ENCODE measurements at regions not wholly inside any gene's neighbourhood (a gene's known extent, or its start where the extent isn't known, plus 50 kb on each side); places are given as distances from the start of the nearest gene placed in this dataset.
"Not testable (repeated sequence)": the region's sequence is repeated elsewhere in the genome, so short reads cannot be mapped to it uniquely, and the experiment has no call there.

- Histone ChIP-seq H3K4me1 (no peaks in the 10 kb centered on the region), H3K27me3 (ENCODE audit: low read depth) (peaks cover 54% of the 10 kb centered on the region), H3K27ac (replicated peaks) (no peak overlapping the region), H3K36me3 (no peaks in the 10 kb centered on the region), H3K4me3 (no peak overlapping the region), H3K9me3 (replicated peaks) (no peaks in the 10 kb centered on the region)
- no peak for DNase-seq
- intact Hi-C loops (cut with micrococcal nuclease) = no loop called here
- TF ChIP-seq CTCF (IDR thresholded peaks at IDR 0.05; ENCODE audit: borderline replicate concordance) = no peak
Measured at GRCh38 chr11:134843020-134843419, 431.0 kb upstream of the B3GAT1 start.

- no peak for TF ChIP-seq CTCF (IDR thresholded peaks at IDR 0.05; ENCODE audit: borderline replicate concordance)
- Histone ChIP-seq H3K4me3 (no peak overlapping the region), H3K27me3 (ENCODE audit: low read depth) (peaks cover 60% of the 10 kb centered on the region), H3K36me3 (no peaks in the 10 kb centered on the region), H3K4me1 (no peaks in the 10 kb centered on the region), H3K9me3 (replicated peaks) (no peaks in the 10 kb centered on the region), H3K27ac (replicated peaks) (no peak overlapping the region)
- DNase-seq = no peak
- intact Hi-C loops (cut with micrococcal nuclease) = no loop called here
Measured at GRCh38 chr11:134841972-134842371, 429.9 kb upstream of the B3GAT1 start.

GRCh38 chr11:134841411-134841810 lies 429.4 kb upstream of the B3GAT1 start:
- TF ChIP-seq CTCF (IDR thresholded peaks at IDR 0.05; ENCODE audit: borderline replicate concordance) = no peak
- no peaks in the 10 kb centered on the region for H3K4me1 ChIP-seq
- no peak overlapping the region for H3K27ac ChIP-seq (replicated peaks)
- peaks cover 60% of the 10 kb centered on the region for H3K27me3 ChIP-seq (ENCODE audit: low read depth)
- DNase-seq = no peak
- no peak overlapping the region for H3K4me3 ChIP-seq
- H3K9me3 ChIP-seq (replicated peaks) = no peaks in the 10 kb centered on the region
- intact Hi-C loops (cut with micrococcal nuclease) = no loop called here
- H3K36me3 ChIP-seq = no peaks in the 10 kb centered on the region

- Histone ChIP-seq H3K9me3 (replicated peaks) (no peaks in the 10 kb centered on the region), H3K4me1 (no peaks in the 10 kb centered on the region), H3K36me3 (no peaks in the 10 kb centered on the region), H3K27ac (replicated peaks) (no peak overlapping the region), H3K4me3 (no peak overlapping the region), H3K27me3 (ENCODE audit: low read depth) (peaks cover 61% of the 10 kb centered on the region)
- no peak for DNase-seq
- intact Hi-C loops (cut with micrococcal nuclease) = no loop called here
- no peak for TF ChIP-seq CTCF (IDR thresholded peaks at IDR 0.05; ENCODE audit: borderline replicate concordance)
Measured at GRCh38 chr11:134840945-134841344, 428.9 kb upstream of the B3GAT1 start.

GRCh38 chr11:134840165-134840564 lies 428.1 kb upstream of the B3GAT1 start:
- H3K4me1 ChIP-seq; H3K36me3 ChIP-seq; DNase-seq; intact Hi-C loops (cut with micrococcal nuclease); H3K27ac ChIP-seq (replicated peaks); H3K4me3 ChIP-seq; H3K9me3 ChIP-seq (replicated peaks): not testable (repeated sequence)
- H3K27me3 ChIP-seq (ENCODE audit: low read depth) = peaks cover 67% of the 10 kb centered on the region

- Histone ChIP-seq H3K27ac (replicated peaks) (no peak overlapping the region), H3K4me1 (no peaks in the 10 kb centered on the region), H3K36me3 (no peaks in the 10 kb centered on the region), H3K27me3 (ENCODE audit: low read depth) (peaks cover 57% of the 10 kb centered on the region), H3K4me3 (no peak overlapping the region), H3K9me3 (replicated peaks) (no peaks in the 10 kb centered on the region)
- no peak for DNase-seq
- intact Hi-C loops (cut with micrococcal nuclease) = no loop called here
- TF ChIP-seq CTCF (IDR thresholded peaks at IDR 0.05; ENCODE audit: borderline replicate concordance) = no peak
Measured at GRCh38 chr11:134838708-134839107, 426.7 kb upstream of the B3GAT1 start.

Measured in left ventricle myocardium inferior (tissue), 1 donor.